Islet precursor cell (in vitro differentiated cells): ENCODE measurements at regions not wholly inside any gene's neighbourhood (a gene's known extent, or its start where the extent isn't known, plus 50 kb on each side); places are given as distances from the start of the nearest gene placed in this dataset.

ENCODE experiments used
- DNase-seq: peaks from one replicate; pipeline ENCODE4 v3.0.0-alpha.2; 2018

DNA sequence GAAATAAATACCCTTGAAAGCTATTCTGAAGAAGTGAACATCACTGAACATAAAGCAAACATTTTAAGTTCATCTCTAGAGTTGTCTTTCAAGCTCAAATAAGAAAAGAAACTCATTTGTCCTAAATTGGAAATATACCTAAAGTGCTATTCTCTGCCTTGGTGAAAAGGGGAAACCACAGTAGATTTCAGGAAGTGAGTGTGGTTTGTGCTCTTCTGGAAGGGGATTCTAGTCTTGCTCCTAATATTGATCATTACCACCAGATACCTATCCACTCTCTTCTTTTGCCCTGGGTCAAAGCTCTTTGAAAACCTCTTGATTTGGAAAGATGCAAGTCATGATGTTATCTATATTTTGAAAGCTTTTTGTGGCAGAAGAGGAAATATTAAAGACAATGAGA is 798.1 kb downstream of the ADGRL2 start:
- DNase-seq: no peak

DNA sequence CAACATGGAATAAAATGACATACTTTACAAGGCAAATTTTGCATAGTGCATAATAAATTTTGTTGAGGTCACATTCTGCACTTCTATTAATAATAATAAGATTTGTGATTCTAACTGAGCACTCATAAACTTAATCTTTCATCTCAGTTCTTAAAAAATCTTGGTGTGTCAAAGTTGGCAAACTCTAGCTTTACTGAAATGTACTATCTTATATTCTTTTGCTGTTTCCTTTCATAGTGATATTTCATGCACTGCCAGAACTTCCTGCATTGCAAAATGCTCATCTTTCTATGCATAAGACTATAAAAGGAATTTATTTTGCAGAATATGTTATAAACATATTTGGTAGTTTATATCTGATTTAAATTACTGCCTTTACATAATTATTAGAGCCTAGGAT is 797.6 kb downstream of the ADGRL2 start:
- DNase-seq: no peak

DNA sequence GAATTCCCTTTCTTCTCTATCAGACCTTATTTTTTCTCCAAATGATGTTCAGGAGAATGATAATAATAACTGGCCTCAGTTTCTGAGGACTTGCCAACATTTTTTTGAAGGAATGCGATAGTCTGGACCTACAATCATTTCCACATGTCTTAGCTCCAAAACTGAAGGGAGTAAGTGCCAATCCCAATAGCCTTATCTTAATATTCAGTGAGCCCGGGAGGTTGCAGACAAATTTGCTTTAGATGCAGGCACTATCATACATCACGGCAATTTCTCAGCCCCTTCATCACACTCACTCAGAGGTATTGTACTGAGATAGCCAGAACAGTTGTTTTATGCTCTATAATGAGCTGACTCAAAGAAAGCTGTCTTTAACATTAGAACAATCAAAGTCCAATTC is 796.9 kb downstream of the ADGRL2 start:
- DNase-seq: no peak

DNA sequence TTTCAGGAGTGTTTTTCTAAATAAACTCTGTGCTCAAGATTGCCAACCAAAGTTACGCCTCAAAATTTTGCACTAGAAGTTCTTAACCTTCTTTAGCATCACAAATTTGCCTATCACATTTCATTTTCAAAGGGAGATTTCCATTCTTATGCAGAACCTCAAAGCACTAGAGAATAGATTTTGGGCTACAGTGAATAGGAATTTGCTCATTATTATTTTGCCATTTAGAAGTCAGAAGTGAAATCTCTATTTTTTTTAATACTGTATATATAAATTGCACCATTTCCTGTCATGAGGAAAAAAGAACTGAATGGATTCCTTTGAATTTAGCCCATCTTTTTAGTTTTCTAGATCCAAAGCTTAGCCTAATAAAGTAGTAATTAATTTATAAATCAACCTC is 796.4 kb downstream of the ADGRL2 start:
- no peak for DNase-seq

DNA sequence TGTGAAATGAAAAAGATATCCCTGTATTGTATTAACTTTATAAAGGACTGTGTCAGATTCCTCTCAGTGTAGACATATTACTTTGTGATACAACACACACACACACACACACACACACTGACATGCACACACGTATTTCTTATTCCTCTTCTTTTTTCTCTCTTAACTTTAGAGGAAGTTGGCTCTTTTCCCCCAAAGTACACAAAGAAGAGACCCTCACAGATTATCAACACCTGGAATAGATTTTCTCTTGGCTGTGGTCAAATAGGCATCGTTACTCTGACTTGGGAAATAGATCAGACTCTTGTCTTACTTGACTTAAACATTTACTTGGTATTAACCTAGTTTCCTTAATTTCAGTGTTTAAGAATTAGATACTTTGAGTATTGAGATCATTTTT is 792.8 kb downstream of the ADGRL2 start:
- no peak for DNase-seq

DNA sequence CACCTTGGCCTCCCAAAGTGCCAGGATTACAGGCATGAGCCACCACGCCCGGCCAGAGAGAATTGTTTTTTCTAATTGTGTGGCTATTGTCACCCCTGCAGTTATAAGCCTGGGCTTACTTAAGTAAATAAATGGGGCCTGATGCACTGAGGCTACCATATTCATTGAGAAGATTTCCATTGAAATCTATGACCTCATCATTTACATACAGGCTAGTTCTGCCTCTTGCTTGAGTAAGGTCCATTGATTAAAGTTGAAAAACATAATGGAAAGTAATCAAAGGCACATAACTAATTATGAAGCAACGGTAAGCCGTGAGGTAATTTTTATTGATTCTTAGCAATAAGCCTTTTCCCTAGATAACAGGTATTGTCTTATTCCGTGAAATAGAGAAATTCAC is 788.9 kb downstream of the ADGRL2 start:
- DNase-seq: no peak

DNA sequence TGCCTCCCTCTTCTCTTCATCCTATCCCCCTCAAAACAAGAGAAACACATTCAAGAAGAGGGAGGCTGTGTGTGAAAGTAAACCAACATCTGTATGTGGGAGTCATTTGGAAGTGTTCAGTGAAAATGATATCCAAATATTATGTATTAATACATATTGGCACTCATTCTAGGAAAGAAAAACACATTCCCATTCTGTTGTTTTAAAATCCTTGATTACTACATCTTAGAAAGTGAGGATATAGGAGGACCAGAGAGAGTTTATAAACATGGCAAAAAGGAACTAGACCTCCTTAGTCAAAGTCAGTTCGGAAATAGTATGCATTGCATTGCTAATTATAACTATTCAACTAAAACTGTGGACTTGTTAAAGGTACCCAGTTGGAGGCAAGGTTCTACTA is 786.6 kb downstream of the ADGRL2 start:
- no peak for DNase-seq

DNA sequence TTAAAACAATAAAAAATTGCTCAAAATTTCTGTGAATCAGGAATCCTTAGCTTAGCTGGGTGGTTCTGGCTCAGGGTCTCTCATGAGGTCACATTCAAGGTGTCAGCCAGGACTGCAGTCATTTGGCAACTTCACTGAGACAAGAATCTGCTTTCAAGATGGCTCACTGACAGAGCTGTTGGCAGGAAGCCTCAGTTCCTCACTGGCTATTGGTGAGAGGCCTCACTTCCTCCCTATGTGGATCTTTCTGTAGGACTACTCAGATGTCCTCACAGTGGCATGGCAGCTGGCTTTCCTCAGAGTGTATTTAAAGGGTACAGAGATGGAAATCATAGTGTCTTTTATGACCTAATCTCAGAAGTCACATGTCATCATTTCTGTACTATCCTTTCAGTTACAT is 785.7 kb downstream of the ADGRL2 start:
- DNase-seq: no peak

DNA sequence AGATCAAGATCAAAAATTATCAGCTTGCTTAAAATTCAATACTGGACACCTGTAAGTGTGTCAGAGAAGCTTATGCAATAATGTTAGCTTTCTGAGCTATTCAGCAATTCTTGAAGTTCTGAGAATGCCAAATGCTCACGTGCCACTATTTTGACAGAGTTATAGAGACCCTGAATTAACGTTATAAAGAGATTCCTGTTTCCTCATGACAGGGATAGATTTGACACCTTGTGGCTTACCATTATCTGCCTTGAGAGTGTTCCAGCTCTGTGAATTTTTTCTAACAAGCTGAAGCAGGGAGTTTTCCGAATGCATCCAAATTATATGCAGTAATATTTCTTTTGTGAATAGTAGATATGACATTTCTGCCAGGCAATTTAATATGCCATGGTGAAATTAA is 781.6 kb downstream of the ADGRL2 start:
- DNase-seq: no peak

DNA sequence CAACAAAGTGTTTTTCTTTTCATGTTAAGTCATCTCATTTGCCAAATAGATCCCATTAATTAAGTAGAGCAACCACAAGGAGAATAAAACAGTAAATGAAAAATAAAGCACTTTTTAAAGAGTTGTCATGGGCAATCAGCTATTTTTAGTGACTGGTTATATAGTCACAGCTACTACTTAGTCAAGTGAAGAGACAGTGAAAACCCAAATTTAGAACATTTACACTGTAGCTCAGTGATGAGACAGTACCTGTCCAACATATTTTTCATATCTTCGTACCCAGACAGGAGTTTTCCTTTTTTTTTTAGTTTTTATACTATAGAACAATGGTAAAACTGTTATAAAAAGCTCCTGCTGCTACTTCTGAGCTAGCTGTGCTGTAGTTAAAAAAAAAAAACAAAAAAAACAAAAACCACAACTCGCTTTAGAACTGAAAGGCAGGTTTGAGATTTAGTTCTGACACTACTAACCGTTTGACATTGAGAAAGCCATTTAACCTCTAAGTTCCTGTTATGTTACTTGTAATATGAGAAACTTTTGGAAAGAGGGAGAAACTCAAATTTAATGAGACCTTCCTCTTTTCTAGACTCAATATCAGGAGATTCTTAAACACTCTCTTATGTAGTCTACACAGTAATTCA is 777.5 kb downstream of the ADGRL2 start:
- no peak for DNase-seq

DNA sequence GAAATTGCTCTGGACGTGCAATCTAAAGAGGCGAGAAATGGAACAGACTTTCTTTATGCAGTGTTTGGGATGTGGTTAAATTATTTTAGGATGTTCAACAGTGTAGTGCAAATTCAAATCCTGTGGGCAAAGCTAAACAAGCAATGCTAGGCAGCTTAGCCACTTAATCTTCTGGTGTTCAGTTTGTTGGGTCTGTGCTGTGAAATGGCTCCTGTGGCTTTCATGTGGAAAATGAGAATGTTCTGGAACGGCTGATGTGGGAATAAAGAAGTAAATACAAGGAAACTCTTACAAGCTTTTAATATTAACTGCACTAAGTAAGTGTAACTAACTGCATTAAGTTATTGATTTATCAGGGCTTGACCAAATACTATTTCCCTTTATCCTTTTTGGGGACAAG is 766.6 kb downstream of the ADGRL2 start:
- DNase-seq: no peak

DNA sequence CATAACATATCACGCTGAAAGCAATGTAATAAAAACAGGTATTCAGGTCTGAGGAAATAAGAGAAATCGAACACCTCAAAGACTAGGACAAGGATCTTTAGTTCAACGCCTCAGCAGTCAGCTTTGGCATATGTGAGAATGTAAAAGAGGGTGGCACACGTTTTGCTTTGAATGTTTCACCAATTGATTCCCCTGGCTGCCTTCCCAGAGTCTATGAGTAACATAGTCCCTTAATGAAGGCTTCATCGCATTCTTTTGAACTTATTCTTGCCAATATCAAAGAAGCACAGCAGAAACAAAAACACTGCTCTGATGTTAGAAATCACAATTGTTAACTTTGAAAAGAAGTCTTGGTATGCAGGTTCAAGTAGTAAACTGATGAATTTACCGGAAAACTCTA is 764.8 kb downstream of the ADGRL2 start:
- no peak for DNase-seq

DNA sequence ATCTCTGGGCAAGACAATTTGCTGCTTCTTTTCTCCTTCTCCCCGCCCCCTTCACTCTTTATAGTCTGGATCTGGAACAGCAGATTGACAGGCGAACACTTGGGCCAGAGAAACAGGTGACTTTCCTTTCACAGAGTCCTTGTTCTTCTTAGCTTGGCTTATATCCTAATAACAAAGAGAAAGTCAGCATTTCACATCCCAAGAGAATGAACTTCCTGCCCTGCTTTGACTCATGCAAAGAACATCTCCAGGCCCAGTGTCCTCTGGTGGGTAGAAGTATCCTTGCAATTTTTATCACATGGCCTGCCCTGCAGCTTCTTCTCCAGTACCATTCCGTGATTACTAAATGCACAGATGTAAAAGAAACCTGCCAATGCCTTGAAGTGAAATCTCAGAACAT is 764.4 kb downstream of the ADGRL2 start:
- DNase-seq: peak; percentile 88

DNA sequence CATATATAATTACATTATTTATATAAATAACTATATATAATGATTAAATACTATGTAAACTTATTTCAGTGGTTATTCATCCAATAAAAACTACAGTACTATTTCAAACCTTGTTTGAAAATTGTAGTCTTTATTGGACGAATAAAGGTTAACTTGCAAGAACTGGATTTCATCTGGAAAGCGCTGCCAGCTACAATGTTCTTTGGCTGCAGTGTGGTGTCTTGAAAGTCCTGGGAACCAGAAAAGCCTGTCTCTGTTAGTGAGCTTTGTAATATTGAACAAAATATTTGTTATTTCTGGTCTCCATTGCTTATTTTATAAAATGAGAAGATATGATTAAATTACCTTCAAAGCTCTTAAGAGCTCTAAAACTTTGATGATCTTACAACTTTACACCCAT is 763.6 kb downstream of the ADGRL2 start:
- DNase-seq: no peak

DNA sequence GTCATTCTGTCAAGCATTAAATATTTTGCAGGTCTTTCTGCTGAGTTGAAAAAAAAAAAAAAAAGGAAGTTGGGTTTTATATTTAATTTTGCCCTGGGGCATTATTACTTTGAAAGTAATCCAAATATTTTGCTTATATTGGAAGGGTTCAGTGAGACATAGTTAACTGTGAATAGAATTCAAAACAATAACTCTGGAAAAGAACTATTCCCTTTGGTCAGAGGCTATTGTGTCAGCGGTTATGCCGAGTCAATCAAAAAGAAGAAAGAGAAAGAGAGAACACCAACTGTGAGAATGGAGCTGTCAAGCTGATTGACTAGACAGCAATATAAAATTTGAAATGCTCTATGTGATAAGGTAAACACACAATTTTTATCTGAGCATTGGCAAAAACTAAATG is 761.7 kb downstream of the ADGRL2 start:
- DNase-seq: no peak

DNA sequence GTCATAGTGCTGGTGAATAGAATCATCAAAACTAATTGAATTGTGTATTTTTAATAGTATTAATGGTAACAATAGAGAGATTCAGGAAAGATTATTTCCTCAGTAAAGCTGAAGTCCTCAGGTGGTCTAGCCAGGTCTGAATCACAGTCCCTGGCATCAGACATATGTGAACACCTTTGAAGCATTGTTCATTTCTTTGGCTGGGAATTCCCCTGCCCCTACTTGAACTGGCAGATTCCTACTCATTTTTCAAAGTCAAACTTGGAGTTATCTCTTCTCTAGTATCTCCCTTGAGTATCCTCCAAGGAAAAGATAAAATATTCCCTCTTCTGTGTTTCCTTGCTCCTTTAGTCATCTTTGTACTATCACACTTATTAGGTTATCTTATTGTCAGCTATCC is 759.8 kb downstream of the ADGRL2 start:
- no peak for DNase-seq

DNA sequence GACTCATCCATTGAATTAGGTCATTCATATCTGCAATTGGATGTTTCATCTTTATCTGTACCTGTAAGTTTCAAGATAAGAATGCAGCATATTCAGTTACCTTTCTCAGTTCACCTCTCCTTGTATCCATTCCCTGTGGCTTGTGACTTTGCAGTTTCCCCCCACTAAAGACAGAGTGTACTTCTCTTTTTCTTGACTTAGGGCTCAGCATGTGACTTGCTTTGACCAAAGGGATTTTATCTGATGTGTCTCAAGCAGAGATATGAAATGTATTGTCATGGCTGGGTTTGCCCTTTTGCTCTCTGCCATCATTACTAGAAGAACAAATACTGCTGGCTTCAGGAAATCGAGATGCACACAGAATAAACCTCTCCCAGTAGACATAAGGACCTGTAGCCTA is 754.8 kb downstream of the ADGRL2 start:
- no peak for DNase-seq

DNA sequence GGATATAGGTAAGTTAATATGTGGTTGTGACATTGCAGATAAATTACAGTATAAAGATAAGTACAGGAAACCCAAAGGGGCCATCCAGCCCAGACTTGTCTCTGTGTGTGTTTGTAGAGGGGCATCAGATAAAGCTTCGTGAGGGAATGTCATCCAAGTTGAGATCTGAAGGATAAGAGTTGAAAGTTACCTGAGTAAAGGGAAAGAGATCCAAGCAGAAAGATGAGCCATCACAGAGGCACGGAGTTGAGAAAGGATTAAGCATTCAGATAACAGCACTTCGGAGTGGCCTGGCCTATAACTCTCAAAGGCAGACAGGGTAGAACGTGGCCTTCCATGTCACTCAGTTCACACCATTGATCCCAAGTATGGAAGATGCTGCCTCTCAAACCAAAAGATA is 749.1 kb downstream of the ADGRL2 start:
- DNase-seq: peak; percentile 55

DNA sequence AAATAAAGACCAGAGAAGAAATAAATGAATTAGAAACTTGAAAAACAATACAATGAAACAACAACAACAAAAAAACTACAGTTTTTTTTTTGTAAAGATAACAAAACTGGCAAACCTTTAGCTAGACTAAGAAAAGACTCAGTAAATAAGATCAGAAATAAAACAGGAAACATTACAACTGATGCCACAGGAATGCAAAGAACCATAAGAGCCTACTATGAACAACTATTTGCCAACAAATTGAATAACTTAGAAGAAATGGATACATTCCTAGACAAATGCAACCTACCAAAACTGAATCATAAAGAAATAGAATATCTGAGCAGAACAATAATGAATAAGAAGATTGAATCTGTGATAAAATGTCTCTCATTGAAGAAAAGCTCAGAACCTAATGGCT is 742.0 kb downstream of the ADGRL2 start:
- no peak for DNase-seq

DNA sequence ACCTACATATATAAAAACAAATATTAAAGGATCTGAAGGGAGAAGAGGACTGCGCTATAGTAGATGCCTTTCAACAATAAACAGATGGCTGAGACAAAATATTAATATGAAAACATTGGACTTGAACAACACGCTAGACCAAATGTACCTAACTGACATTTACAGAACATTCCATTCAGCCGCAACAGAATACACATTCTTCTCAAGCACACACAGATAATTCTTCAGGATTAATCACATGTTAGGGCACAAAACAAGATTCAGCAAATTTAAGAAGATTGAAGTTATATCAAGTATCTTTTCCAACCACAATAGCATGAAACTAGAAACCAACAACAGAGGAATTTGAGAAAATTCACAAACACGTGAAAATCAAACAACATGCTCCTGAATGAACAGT is 741.4 kb downstream of the ADGRL2 start:
- DNase-seq: no peak

DNA sequence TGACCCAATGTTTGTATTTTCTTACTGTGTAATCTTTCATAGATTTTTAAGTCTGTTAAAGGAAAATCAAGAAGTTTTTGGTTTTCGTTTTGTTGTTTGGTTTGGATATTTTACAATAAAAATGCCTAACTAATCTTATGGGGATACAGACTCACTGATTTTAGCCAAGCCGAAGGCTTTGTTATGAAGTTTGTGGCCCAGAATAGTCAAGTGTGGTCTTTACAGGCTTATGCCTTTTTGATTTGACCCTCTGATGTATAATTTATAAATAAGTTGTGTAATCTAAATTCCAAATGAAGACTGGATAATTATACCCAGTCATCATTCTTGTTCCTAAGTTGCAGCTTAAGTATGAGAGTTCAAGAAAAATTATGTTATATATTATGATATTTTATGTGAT is 739.3 kb downstream of the ADGRL2 start:
- DNase-seq: no peak

DNA sequence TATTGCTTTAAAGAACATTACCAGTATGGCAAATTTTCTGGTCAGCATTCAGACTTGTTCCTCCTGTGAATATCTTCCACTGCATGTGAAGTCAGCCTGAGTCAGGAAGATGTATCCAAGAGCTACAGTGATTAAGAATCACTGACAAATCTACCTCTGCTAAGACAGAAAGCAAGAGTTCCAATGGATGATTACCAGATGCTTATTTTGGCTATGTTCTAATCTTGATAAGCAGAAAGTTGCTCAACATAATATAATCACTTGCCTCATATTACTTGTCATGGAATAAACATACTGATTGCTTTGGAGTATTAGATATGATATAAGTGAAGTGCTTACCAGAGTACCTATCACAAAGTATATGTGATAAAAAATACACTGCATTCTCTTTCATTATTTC is 738.1 kb downstream of the ADGRL2 start:
- DNase-seq: no peak

DNA sequence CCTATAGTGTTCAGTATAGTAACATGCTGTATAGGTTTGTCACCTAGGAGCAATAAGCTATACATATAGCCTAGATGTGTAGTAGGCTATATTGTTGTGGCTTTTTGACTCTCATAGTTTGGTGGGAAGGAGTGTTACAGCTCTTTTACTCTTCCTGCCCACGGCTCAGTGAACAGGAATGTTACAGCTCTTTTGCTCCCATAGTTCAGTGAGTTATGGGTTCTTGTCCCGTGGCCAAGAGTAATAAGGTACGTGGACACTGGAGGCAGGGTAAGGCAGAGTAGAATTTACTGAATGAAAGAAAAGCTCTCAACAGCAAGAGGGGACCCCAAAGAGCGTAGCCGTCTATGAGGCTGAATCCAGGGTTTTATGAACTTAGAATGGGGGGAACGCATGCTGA is 734.3 kb downstream of the ADGRL2 start:
- DNase-seq: no peak

DNA sequence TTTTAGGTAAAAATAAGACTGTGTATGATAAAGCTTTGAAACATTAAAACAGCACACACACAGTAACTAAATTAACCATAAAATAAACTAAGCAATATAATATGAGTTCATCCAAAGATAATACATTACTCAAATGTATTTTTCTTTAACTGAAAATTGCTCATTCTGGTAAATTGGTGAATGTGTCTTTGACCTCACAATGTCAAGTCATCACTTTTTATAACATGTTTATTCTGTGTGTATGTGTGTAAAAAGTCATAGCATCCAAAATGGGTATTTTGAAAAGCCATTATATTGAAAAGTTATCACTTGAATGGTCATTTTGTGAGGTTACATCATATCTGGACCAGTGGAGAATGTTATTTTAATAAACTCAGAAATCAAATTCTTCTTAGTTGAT is 724.6 kb downstream of the ADGRL2 start:
- DNase-seq: no peak

DNA sequence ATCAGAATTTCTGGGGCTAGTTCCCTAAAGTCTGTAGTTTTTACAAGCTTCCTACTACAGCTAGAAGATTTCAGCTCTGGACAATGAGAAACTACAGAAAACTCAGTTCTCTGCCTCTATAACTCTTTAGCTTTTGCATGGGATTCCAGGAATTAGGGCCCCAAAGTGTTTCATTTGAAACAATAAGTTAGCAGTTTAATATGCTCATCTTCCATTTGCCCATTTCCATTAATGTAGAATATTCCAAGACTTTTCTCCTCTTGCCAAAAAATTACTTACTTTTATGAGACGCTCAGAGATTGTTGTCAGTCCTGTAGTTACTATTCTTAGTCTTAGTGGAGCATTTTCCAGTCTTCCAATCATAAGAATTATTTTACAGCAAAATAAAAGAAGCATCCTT is 719.9 kb downstream of the ADGRL2 start:
- DNase-seq: no peak

DNA sequence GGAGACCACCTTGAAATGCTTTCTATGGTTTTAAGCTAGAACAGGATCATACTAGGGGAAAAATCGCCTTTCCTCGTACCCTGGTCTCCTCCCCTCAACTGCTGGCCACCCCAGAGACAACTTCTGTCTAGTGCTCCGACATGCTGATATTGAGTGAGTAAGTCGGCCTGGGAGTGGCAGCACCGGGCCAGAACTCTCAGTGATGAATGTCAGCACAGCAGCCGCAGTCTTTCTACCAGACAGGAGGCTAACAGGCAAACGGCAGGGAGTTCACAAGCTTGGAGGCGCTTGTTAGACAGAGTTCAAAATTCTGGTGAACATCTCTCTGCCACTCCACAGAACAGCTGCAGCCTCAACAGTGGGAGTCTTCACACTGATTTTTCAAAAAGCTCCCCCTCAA is 716.9 kb downstream of the ADGRL2 start:
- peak; percentile 79 for DNase-seq
